ENCODE measurements at regions not wholly inside any gene's neighbourhood (a gene's known extent, or its start where the extent isn't known, plus 50 kb on each side); places are given as distances from the start of the nearest gene placed in this dataset.

- TF ChIP-seq CTCF (IDR thresholded peaks at IDR 0.05) (no peak), POLR2A (IDR thresholded peaks at IDR 0.05) (no peak)
These were observed 1045.2 kb downstream of the FLRT2 start for GRCh38 chr14:86575141-86575540.

Measured in right lobe of liver (tissue), 4 donors.